Stimulated activated CD4-positive, alpha-beta T cell treated with anti-CD3 and anti-CD28 coated beads, Interleukin-1b, Interleukin-23, amount 100 ng/mL, for 24 hours (primary cell): ENCODE measurements at regions not wholly inside any gene's neighbourhood (a gene's known extent, or its start where the extent isn't known, plus 50 kb on each side); places are given as distances from the start of the nearest gene placed in this dataset.
"Not testable (repeated sequence)": the region's sequence is repeated elsewhere in the genome, so short reads cannot be mapped to it uniquely, and the experiment has no call there.

Experiments
- DNase-seq, 4 experiments: peaks; one replicate each; pipeline ENCODE4 v3.0.0-alpha.2; 2020; ENCODE audit warnings: low read depth in 4 of 4, low spot score in 1 of 4

DNA sequence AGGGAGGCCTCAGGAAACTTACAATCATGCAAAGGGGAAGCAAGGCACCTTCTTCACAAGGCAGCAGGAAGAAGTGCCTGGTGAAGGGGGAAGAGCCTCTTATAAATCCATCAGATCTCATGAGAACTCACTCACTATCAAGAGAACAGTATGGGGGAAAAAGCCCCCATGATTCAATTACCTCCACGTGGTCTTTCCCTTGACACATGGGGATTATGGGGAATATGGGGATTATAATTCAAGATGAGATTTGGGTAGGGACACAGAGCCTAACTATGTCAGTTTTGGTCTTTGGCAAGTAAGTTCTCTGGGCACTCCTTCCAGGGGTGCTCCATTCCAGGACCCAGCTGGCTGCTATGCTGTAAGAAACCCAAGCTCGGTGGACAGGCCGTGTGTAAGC lies 275.3 kb upstream of the TUT7 start:
- DNase-seq, result no peak

GRCh38 chr9:86626802-86627201 lies 272.6 kb upstream of the TUT7 start:
- no peak for DNase-seq

DNA sequence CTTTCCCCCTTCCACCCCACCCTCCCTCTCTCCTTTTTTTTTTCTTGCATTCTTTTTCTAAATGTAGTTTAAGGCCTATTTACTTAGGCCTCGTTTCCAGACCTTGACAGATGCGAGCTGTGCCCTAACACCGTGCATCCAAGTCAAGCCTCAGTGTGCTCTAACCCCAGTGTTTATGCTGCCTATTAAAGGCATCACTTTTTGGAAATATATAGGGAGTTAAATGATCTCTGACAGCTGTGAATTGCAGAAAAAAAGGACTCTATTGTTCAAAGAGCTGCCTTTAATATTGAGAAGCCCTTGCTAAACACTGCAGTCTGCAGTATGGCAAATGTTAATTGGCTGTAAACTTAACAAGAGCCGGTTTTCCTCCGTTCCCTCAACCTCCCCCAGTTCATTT lies 270.4 kb upstream of the TUT7 start:
- DNase-seq, result no peak

GRCh38 chr9:86614871-86615849 lies 260.9 kb upstream of the TUT7 start:
- DNase-seq, result no peak

GRCh38 chr9:86613943-86614342 lies 259.7 kb upstream of the TUT7 start:
- DNase-seq, result no peak

GRCh38 chr9:86611534-86611933 lies 257.3 kb upstream of the TUT7 start:
- DNase-seq, result not testable (repeated sequence)

DNA sequence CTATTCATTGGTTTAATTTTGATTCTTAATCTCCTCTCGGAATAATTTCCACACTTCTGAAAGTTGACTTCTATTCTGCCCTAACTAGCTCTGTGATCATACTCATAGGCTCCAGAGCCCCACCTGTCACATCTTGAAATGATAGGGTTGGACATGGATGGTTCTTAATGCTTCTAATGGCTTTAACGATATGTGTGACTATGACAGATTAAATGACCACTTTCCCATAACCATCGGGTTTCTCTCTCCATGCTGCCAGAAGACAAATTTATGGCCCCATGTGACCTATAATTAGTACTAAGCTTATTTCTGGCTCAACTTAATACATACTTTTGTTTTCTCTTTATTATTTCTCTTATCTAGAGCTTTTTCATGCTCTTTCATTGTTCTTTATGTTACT lies 251.1 kb upstream of the TUT7 start:
- DNase-seq, result no peak

GRCh38 chr9:86604741-86605140 lies 250.5 kb upstream of the TUT7 start:
- no peak for DNase-seq

DNA sequence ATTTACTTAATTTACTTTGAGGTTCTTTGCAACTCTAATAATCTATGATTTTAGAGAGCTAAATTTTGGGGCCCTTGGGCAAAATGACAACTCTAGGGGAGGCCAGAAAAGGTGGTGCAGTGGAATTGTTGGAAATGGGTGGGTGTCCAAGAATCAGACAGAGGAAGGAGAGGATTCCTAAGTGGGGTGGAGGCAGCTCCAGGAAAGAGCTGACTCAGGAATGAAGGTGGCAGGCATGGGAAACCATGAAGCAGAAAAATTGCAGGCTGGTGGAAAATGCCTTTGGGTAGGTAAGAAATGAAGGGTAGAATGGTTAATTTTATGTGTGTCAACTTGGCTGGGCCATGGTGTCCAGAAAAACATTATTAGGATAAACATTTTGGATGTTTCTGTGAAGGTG lies 248.5 kb upstream of the TUT7 start:
- no peak for DNase-seq

DNA sequence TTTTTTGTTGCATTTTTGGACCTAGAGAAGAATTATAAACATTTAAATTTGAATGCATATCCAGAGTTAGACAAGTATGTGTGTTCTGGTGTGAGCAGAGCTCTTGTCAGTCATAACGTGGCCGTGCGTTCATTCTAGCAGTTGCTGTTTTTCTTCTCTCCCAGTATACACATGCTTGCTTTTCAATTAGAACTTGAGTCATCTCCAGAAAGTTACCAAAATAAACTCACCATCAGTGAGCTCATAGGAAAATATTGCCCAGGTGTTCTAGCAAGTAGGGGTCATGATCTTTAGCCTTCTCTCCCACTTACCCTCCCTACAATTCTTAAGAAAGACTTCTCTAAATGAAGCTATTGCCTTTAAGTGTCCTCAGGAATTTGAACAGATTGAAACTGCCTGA lies 247.5 kb upstream of the TUT7 start:
- DNase-seq, result no peak

DNA sequence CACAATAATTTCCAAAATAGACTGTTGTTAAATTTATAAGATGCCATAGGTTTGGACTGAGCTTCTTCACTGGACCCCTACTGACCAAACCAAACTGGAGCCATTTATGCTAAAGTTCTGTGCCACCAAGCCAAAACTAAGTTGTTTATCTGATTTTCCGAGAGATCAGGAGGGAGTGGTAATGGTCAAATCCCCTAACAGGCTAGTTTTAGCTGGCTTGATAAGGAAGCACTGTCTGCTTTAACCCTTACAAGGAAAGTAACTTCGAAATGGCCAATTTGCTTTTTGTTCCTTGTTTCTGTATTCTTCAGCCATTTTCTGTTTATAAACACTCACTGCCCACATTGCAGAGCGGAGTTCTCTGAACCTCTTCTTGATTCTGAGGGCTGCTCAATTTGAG lies 246.8 kb upstream of the TUT7 start:
- DNase-seq, result no peak

DNA sequence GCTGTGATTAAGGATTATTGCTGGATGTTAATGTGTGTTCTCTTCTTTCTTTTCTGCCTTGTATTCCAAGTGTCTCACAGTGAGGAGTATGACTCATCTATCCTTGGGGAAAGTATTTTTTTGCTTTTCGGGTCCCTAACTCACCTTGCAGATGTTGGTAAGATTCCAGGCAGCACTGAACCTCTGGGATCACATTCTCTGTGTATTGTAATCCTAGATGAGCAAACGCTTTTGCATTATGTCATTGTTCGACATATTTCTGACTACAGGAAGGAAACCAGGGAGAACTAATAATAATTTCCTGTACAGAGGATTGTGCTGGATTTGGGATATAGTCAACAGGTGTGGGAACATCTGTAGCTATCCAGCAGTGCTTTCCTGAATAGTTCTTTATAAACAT lies 246.1 kb upstream of the TUT7 start:
- DNase-seq, result no peak

- DNase-seq, result no peak
These were observed 245.4 kb upstream of the TUT7 start for GRCh38 chr9:86599561-86599960.

DNA sequence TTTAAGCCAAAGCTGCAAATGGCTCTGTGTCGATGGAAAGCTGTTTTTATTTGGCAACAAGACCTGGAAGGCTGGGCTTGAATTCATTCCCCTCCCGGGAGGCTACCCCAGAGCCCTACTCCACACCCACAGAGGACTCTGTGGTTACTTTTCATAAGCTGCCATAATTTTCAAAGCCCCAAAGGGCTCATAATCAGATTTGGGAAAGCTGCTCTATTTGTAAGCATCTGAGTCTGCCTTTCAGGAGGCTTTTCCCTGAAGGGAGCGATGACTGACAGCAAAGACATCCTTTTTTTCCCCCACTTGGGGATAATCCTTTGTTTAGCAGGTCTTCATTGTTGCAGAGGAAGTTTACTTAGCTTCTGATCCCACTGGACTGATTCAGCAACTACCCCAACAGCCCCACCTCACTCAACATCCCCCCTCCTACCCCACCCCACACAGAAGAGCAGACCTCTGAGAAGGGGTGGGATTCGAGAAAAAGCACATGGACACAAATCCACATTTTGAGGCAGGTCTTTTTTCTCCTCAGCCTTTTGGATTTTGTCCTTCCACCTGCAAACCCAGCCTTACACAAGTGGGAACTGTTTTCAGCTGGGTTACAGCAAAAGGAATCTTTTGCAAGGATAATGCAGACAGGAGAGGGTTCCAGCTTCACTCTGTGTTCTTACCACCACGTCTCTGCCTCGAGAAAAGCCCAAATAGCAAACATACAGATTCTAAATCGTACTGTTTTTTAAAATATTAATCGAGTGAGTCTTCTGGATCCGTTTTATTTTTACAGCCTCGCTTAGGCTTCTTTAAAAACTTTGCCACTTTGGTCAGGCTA lies 244.4 kb upstream of the TUT7 start:
- no peak for DNase-seq

DNA sequence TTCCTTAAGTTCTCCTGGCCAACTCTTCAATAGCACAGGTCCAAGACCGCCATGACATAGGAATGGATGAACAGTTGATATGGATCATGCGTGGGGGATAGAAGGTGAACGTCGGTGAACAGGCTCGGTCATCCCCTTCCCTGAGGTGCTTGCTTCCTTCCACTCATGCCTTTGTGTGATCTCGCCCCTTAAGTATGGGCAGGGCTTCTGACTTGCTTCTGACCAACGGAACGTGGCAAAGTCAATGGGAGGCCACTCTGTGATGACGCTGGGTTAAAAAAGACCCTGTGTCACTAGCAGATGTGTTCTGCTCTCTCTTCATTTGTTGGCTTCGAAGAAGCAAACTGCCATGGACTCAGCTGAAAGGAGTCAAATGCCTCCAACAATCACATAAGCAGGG lies 240.5 kb upstream of the TUT7 start:
- DNase-seq, result no peak

DNA sequence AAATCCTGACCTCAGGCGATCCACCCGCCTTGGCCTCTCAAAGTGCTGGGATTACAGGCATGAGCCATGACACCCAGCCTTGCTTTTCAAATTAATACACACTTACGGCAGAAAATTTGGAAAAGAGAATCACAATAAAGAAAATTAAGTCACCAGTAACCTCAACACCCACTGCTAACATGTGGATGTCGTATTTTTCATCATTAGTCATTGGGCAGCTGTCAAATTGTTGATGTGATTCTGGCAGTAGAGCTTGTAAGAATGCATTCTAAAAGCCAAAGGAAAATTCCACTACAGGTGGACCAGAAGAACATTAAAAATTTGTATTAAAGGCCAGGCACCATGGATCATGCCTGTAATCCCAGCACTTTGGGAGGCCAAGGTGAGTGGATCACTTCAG lies 237.3 kb upstream of the TUT7 start:
- no peak for DNase-seq

GRCh38 chr9:86589730-86590129 lies 235.5 kb upstream of the TUT7 start:
- DNase-seq, result no peak

DNA sequence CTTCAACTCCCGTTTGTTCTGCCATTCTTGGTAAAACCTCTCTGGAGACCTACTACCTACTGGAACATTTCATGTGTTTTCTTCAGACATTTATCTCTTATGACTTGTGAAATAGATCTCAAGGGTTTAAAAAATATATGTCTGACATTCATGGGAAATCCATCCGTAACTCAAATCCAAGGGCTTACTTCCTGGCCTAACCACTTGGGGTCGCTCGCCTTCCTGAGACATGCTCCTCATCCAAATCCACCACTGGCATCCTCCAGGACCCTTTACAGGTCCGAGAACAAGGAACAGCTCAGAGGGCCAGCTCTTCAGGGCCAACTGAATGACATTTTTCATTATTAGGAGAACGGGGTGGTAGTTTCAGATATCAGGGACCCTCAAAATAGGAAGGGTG lies 235.1 kb upstream of the TUT7 start:
- no peak for DNase-seq

- DNase-seq, result no peak
These were observed 231.9 kb upstream of the TUT7 start for GRCh38 chr9:86586144-86586494.

DNA sequence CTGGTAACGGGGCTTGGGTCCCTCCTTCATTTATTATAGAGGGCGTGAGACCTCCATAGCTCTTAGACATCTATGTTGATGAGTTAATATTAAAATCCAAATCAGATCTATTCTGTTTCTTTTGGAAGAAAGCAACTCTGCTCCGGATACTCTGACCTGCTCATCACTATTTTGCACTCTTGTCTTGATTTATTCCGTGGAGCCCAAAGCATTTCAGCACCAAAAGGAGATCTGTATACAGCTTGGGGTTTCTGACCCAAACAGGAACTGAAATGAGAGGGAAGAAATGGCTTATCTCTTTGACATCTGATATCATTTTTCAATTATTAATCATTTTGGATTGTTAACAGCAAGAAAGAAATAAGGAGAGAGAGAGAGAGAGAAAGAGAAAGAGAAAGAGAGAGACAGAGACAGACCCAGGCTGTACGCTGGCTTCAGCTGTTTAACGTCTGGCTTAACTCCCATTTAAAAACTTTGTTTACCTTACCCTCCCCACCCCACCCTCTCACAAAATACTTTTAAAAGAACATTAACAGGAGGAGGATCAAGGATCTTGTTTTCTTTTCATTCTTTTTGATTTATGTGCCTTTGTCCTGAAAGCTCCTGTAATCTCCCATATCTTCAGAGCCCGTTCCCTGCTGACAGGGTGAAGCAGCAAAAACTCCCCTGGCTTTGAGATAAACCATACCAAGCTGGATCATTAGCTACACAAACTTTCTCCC lies 231.4 kb upstream of the TUT7 start:
- no peak for DNase-seq

DNA sequence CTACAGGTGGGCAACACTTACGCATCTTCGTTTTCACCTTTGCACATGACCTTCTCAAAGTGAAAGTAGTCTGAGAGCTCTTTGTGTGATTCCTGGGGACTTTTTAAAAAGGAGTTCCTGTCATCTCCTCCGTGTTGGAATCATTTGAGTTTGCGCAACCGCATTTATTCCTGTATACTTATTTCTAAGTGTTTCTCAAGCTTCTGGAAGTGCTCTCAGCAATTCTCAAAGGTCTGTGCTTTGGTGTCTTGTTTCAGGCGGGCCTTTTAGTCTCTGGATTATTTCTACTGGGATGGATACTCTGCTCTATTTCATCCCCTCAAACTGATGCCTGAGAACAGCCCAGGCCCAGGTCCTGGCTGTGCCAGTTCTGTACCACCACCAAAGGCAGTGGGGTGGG lies 226.5 kb upstream of the TUT7 start:
- no peak for DNase-seq

DNA sequence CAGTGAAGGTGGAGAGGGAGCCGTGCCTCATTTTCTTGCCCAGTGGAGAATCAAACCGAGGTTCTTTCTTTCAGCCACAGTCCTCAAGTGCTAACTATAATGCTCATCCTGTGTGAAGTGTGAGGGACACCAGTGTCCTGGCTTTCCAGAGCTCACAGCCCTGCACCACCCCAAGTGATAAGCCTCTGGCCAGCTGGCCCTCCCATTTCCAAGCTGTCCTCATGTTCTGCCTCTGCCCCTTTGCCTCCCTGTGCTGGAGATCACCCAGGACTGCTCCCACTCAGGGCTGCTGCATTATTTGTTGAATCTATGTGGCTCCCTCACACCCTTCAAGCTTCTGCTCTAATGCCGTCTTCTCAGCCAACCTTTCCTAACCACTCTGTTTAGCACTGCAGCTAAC lies 224.5 kb upstream of the TUT7 start:
- DNase-seq, result no peak
